ENCODE measurements at regions not wholly inside any gene's neighbourhood (a gene's known extent, or its start where the extent isn't known, plus 50 kb on each side); places are given as distances from the start of the nearest gene placed in this dataset.
A peak's percentile ranks its signal among the peaks of the same experiment; 100 is the strongest.

DNA sequence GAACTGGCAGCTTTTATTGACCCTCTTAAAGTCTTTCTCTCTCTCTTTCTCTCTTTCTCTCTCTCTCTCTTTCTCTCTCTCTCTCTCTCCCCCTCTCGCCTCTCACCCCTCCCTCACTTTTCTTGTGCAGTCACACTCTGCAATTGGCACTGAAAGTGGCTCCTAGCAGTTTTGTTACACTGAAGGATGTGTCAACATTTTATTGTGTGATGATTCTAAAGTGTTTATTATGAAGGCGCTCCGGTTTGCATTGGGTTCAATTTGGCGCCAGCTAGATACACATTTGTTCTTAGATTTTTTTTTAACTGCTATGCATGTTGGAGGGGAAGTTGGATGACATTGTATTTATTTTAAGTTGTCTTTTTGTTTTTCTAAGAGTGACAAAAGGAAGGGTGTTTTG lies 64.0 kb upstream of the CHRM3 start:
- DNase-seq, result no peak

DNA sequence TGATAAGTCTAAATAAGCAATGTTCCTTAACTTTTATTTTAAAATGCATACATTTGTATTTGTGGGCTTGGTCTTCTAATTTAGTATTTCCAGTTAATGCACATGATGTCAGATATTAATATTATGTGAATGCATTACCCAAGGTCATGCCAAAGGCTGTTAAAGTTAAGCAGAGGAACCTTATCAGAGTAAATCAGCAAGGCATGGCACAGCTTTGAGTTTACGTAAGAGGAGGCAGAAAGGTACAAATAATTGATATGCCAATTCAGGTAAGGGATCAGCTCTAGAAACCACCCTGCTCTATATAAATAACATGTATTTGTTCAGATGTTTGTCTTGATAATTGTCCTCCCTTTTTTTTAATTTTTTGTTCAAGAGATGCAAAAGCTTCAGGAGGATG lies 64.5 kb upstream of the CHRM3 start:
- no peak for DNase-seq

DNA sequence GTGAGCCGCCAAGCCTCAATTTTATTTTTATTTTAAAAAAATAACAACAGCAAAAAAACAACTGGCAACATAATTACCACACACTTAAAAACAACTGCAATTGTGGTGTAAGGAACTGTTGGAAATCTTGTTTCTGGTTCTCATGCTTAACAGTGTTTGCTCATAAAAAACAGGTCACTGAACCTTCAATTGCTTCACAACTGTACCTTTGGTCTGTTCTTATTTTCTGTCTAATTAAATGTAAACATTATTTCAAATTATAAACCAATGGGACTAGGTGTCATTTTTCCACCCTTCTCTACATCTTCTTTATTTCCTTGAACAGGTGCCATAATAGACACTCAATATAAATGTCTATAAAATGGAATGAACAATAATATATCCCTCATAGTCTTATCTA lies 68.4 kb upstream of the CHRM3 start:
- no peak for DNase-seq

DNA sequence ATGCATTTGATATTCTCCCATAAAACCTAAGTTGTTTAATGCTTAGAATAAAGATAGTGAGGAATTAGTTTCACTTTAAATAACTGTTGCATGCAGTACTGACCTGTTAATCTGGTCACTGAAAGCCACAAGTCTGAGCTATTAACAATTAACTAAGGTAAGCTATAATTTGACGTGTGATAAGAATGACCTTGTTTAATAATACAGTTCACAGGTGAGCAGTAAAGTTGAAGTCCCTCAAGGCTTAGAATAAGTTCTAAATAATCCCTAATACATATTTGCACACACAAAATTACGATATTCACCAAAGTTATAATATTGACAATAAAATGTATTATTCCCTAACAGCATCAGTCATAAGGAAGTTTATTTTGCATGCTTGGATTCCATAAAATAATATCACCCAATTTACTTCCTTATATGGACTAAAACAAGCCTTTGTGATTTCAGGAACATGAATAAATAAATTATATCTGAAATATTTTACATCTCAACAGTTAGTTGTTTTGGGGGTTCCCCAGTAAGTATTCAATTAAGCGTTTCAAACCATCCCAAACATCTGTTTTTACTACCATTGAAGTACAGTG lies 70.6 kb upstream of the CHRM3 start:
- DNase-seq, result no peak

DNA sequence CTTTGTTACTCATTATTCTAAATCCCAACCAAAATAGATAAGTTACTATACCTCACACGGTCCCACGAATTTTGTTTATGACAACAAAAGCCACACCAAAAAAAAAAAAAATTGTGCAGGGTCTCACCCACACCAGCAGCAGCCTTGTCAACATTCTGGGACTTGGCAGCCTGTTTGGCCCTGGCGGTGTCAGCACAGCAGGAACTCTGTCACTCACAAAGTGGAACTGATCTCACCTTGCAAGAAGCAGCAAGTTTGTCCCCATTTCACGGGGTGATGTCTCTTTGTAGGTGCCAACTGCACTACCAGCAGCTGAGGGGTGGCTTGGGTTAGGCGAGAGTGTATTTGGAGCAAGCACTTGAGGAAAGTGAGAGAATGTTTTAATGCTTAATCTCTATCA lies 75.0 kb upstream of the CHRM3 start:
- no peak for DNase-seq

DNA sequence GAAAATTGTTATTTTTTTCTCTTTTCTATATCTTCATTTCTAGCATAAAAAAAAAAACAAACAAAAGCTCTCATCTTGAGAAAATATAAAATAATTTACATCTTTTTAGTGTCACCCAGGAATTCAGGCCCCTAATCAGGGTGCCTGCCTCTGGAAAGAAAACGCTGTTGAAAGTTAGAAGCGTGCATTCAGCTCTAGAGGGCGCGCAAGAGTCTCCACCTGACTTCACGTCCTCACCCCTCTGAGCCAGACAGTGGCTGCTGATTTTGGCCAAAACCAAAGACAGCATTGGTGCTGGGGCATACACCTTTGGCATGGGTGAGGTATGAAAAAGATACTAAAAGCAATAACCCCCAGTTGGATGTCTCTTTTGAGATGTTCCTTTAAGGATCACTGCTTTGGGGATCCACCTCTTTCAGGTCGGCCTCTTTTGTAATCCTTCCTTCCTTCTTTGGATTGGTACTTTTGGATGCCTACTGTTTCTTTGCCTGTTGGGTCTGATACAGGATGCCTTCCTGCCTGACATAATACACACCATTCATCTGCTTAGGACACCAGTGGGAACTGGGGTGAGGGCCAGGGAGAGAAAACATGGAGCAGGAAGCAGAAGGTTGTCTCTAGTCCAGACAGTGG lies 77.6 kb upstream of the CHRM3 start:
- DNase-seq, result peak; percentile 41

DNA sequence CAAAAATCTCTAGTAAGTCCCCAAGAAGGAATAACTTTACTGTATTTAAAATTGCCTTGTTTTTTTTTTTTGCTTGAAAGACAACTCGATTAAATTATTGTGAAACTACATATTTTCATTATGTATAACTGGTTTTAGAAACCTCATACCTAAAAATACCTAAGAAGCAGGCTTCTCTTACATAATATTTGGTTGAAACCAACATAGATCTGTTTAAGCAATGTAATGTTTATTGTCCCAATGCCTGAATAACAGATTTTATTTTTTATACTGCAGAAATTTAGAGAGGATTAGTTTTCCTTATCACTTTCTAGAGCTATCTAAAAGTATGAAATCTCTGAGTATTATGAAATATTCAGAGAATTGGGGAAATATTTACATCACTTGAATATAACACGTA lies 78.5 kb upstream of the CHRM3 start:
- no peak for DNase-seq

DNA sequence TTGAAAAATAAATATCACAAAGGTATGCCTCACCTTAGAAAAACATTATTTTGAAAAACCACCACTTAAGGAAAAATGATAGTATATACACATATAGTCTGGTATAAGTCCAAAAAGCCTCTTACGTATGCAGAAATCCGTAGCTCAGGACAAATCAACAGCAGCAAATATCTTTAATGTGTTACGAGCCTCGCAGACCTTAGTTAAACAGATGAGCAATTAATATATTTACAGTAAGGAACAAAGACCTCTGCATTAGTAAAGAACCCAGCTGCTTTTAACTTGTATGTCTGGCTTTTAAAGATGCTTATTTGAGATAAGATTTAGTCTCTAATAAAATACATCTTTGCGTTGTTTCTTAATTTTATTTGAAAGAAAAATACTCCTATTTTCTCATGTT lies 79.9 kb upstream of the CHRM3 start:
- DNase-seq, result no peak

DNA sequence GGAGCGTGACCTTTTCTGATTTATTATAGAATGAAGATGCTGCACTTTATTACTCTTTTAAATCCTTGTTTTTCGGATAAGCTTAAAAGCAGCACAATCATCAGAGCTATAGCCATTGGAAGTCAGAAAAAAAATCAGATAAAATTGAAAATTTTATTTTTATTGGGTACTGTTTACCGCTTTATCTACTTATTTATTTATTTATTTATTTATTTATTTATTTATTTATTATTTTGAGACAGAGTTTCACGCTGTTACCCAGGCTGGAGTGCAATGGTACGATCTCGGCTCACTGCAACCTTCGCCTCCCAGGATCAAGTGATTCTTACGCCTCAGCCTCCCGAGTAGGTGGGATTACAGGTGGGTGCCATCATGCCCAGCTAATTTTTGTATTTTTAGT lies 83.1 kb upstream of the CHRM3 start:
- DNase-seq, result no peak

DNA sequence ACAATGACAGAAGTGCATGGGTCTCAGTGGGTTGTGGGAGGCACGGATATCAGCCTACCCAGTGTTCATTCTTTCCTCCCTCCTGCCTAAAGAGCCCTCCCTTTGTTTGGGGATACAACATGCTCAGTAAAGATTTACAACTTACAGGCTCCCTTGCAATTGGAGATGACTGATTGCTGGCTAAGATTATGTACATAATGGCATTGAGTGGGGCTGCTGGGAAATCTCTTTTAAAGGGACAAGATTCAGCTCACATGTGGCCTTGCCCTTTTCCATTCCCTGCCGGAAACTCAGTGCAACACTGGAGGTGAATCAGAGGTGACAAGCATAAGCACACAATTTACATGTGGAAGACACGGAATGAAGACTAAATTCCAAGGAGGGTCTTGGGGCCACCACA lies 83.7 kb upstream of the CHRM3 start:
- DNase-seq, result no peak

DNA sequence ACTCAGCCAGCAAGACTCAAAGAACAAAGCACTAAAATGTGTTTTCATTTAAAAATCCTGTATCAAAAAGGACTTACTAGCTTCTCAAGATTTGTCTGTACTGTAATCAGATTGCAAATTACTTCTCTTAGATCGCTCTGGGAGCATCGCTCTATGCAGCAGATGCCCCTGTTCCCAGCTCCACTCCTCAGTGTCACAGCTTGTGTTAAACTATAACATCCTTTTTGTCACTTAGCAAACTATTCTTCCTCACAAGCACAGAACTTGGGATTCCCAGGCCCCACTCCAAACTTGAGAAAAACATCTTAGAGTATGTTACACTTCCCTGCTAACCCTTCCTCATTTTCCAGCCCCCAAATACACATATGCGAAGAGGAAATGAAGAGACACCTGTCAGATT lies 85.1 kb upstream of the CHRM3 start:
- no peak for DNase-seq

DNA sequence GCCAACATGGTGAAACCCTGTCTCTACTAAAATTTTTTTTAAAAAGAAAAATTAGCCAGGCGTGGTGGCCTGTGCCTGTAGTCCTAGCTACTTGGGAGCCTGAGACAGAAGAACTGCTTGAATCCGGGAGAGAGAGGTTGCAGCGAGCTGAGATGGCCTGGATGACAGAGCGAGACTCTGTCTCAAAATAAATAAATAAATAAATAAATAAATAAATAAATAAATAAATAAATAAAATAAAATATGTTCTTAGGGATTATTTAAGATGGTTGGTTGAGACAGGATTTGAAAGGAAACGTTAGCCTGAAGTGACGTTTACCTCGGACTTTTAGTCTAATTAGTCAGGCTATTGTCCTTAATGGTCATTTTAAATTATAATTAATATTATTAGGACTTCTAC lies 88.5 kb upstream of the CHRM3 start:
- no peak for DNase-seq

DNA sequence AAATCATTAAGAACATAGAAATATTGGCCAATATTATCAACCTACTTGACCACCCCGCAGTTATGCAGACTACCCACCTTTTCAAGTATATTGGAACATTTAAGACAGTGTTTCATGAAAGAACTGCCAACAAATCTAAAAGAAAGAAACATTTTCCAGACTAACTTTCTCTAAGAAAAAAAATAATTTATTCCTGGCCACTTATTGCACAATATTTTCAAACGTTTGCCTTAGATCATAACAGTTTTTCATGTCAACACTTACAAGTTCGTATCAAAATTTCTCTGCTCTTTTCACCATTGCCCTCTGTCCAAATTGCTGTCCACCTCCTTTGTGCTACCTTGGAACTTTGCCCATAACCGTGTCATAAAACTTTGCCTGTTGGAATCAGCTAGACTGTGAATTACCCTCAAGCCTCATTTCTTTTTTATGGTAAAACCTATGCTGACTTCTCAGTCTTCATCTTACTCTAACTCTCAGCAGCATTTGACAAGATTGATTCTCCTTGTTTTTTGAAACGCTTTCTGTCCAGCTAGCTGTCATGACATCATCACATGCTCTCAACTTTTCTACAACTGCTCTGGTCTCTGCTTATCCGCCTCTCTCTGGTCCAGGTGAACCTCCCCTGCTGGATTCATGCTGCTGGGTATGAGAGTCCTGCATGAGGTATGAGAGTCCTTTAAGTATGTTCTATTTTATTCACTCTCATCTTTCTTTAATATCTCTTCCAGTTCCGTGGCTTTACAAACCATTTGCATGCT lies 92.8 kb upstream of the CHRM3 start:
- peak; percentile 25 for DNase-seq

DNA sequence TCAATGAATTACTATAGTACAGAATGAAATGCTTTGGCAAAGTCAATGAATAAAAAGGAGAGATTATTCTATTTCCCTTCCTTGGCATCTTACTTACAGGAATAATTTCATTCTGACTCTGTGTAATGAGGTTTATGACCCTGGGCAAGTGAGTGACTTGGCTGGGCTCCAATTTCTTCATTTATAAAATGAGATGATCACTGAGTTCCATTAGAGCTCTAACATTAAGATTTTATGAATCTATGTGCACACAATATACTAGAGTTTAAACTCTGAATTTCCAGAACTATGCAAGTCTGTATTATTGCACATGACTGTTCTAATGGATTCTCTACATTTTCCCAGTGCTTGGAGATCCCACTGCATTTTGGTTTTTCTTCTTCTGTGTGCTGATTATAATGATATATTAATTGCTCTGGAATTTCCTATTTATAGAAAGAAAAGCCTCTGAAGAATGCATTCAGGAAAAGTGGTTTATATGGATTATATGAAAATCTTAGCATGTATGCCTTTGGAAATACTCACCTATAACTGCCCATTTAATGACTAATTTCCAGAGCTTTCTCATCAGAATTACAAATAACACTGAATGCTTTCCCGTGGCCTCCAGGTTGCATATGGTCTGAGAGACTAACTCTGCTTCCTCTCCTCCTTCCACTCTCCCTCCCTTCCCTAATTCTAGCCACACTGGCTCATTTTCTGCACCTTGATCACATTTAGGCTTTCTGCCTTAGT lies 97.4 kb upstream of the CHRM3 start:
- no peak for DNase-seq

DNA sequence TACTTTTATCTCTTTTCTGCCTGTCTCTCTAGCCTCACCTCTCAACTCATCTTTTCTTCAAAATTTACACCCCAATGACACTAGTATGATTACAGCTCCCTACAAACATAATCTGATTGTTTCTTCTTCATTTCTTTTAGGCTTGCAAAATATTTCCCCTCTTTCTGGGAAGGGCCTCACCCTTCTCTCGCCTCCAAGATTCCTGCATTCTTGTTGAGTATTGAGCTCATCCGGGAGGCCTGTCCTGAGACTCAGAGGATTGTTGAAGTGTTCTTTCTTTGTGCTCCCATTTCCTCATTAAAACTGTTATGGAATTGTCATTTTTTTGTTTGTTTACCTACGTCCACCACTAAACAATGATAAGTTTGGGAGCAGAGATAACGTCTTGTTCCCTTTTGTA lies 99.1 kb upstream of the CHRM3 start:
- no peak for DNase-seq

DNA sequence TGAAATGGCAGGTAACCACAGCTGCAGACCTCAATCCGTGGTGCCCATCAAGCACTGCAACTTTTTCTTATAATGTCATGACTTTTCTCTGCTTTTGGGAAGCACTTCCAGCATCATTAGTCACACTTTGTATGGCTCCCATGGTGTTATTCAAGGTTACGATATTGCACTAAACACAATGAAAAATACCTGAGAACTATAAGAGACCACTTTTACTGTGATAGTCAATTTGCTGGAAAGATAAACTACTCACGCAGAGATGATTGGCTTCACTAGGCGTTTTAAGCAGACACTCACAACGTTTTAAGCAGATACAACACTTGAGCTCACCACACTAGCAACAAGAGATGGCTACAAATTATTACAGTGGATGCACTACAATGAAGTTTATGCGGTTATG lies 103.2 kb upstream of the CHRM3 start:
- DNase-seq, result no peak

DNA sequence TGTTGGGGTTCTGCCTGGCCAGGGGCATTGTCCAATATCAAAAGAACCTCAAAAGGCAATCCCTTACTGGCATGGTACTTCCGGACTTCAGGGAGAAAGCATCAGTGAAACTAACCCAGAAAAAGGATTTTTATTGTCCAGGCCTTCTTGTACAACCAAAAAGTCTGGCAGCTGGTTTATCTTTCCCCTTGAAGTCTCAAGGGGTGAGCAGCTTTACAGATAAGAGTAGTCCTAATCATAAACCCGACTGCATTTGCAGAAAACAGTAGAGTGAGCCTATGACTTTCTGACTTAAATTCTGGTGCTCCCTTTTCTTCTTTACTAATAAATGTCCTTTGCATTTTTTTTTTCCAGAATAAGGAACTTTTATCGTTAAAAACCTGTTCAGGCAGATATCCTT lies 104.0 kb upstream of the CHRM3 start:
- DNase-seq, result no peak

DNA sequence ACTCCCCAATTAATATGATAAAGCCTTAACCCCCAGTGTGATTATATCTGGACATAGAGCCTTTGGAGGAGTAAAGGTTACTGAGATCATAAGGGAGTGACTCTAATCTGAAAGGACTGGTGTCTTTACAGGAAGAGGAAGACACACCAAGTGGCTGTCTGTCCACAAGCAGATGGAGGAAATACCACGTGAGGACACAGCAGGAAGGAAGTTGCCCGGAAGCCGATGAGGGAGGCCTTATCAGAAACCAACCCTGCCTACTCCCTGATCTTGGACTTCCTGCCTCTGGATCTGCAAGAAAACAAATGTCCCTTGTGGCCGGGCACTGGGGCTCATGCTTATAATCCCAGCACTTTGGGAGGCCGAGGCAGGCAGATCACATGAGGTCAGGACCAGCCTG lies 110.3 kb upstream of the CHRM3 start:
- no peak for DNase-seq

DNA sequence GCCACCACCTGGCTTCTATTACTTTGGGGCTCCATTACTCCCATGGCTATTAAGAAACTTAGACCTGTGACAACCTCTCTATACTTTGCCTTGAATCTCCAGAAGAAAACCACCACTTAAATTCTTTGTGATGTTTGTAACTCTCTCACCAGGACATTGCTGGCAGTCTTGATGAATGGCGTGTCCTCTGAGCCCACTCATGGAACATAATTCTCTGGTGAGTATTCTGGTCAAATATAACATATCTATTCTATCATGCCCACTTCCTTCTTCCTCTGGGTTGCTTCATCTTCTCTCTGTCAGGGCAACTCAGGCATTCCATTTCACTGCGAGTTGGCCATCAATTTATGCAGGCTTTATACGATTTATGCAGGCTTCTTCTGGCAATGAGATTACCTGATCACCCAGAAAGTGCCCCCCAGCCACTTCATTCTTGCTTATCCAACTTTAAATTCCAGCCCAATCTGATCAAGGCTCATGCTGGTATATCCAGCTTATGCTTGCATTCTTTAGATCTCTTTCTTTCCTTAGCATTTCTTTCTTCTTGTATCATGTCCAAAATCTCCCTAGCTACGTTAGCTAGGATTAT lies 112.0 kb upstream of the CHRM3 start:
- DNase-seq, result no peak

DNA sequence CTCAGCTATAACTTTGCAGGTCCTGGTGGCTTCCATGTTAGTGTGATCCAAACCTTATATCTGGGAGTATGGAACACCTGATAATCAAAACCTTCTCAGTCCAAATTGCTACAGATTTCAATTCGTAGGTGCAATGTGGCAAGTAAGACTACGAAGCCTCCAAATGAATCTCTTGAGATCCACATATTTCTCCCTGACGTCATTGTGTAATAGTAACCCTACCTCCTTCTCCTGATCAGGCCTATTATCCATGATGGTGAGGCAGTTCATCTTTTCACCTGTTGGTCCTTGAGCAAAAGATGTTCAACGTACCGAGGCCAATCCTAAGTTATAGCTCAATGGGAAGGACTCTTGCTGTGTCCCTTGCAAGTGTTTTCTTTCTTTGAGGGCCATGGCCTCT lies 115.9 kb upstream of the CHRM3 start:
- DNase-seq, result no peak

DNA sequence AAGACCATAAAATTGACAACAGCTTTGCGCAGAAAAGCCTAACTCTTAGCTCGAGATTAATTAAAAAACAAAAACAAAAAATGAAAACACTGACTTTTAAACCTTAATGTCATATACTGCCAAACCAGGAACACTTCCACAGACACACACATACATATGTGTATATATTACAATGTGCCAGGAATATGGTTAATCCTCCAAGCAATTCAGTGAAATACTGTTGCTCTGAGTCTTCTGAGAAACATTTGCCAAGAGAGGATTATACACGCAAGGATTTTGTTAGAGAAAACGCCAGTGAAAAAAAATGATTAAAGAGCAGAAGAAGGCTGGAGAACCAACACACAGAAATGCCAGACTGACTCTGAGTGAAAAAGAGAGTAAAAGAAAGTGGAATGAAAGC lies 116.7 kb upstream of the CHRM3 start:
- peak; percentile 60 for DNase-seq

DNA sequence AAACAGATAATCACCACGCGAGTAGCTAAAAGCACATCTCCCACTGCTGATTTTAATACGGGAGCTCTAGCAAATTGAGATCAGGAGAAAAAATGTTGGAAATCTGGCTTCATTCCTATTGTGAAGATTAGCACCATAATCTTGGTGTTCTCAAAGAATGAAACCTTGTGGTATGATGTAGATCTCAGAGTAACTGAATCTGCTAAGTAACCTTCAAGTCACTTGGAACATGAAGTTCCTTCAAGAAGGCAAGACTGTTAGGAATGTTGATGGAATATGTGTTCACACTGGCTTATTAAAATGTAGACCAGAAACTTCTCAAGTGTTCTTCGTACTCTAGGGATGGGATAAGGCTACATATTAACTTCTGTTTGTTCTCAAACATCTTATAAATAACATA lies 117.4 kb upstream of the CHRM3 start:
- no peak for DNase-seq

DNA sequence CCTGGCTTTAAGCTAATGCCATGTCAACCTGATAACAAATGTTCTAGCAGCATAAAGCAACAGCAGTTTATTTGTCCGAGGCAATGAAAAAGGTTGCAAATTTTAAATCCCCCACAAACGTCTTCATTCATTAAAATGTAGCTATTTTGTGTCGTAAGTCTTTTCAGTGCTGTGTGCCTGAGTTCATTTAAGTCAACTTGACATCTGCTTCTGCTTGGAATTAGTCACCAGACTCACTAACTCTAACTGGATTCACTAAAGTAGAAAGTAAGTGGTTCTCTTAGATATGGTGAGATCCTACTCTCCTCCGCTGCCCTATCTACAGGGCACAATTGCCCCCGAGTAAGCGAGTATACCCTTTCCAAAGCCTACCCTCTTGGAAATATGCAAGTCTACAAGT lies 118.4 kb upstream of the CHRM3 start:
- no peak for DNase-seq
